Osteocyte (in vitro differentiated cells): ENCODE measurements at regions not wholly inside any gene's neighbourhood (a gene's known extent, or its start where the extent isn't known, plus 50 kb on each side); places are given as distances from the start of the nearest gene placed in this dataset.

Experiments used
- DNase-seq: peaks from one replicate; pipeline ENCODE4 v3.0.0; 2021; ENCODE audit warnings: mixed read lengths; ENCODE audit not compliant: unreplicated experiment; ENCODE audit errors: extremely low spot score
- H3K27ac Mint-ChIP-seq: one replicate; pipeline ENCODE4 v1.8.0; 2021; ENCODE audit warnings: mild to moderate bottlenecking, mixed read lengths; ENCODE audit not compliant: unreplicated experiment
- H3K27me3 Mint-ChIP-seq: one replicate; pipeline ENCODE4 v1.8.0; 2021; ENCODE audit warnings: mixed read lengths; ENCODE audit not compliant: unreplicated experiment
- H3K36me3 Mint-ChIP-seq: one replicate; pipeline ENCODE4 v1.8.0; 2021; ENCODE audit warnings: mixed read lengths; ENCODE audit not compliant: unreplicated experiment
- H3K4me1 Mint-ChIP-seq: one replicate; pipeline ENCODE4 v1.8.0; 2021; ENCODE audit warnings: mixed read lengths; ENCODE audit not compliant: unreplicated experiment
- H3K4me3 Mint-ChIP-seq: one replicate; pipeline ENCODE4 v1.8.0; 2021; ENCODE audit warnings: mild to moderate bottlenecking, moderate library complexity, mixed read lengths; ENCODE audit not compliant: unreplicated experiment
- H3K9me3 Mint-ChIP-seq: one replicate; pipeline ENCODE4 v1.8.0; 2021; ENCODE audit warnings: mixed read lengths; ENCODE audit not compliant: unreplicated experiment
- TF ChIP-seq, protein P1 (sequence below): fragments of 200-600 bp; sonication (generic); IDR thresholded peaks from 2 replicates; pipeline ENCODE4 v1.5.0; 2021; ENCODE audit warnings: antibody characterized with exemption, mild to moderate bottlenecking, moderate library complexity

DNA sequence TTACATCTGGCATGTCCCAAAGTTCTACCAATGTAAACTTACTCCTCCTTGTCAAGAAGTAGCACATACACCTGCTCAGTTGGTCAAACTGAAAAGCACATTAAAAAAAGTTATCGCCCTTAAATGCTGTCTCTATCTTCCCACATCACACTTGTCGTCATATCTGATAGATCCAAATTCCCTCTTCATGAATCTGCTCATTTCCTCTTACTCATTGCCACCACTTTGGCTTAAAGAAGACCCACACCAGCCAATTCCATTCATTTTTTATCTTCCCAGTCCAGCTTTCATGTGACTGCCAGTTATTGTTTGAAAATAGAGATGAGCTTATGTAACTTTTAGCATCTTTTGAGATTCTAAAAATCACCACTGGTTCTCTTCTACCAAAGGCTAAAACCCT is 305.9 kb upstream of the MTNR1B start:
- peaks cover 4% of the 10 kb centered on the region for H3K9me3 Mint-ChIP-seq

DNA sequence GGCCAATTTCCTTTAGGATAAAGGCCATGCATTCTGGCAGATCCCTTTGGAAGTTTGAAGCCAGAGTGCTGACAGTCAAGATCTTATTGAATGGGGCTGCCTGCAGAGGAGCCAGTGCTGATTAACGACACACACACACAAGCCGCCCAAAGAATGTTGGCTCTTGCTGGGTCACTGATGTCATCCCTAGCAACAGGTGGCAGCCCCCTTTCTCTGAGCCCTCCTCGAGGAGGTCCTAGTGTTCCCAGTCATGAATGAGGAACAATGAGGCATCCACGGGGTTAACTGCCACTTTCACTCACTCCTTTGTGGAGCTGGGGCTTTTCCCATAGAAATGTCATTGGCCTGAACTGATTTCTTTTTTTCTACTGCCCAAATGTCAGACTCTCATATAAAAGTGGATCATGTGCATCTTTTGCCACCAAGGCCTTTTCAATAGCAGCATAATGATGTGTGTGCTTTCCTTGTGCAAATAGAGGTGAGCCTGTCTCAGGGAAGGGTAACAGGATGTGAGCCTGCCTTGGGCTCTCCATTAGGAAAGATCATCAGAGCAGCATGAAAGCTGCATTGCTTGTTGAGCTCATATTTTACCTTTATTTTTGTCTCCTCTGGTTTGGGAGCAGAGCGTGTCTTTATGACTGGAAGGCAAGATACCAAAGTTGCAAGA is 301.8 kb upstream of the MTNR1B start:
- TF ChIP-seq, protein P1, sequence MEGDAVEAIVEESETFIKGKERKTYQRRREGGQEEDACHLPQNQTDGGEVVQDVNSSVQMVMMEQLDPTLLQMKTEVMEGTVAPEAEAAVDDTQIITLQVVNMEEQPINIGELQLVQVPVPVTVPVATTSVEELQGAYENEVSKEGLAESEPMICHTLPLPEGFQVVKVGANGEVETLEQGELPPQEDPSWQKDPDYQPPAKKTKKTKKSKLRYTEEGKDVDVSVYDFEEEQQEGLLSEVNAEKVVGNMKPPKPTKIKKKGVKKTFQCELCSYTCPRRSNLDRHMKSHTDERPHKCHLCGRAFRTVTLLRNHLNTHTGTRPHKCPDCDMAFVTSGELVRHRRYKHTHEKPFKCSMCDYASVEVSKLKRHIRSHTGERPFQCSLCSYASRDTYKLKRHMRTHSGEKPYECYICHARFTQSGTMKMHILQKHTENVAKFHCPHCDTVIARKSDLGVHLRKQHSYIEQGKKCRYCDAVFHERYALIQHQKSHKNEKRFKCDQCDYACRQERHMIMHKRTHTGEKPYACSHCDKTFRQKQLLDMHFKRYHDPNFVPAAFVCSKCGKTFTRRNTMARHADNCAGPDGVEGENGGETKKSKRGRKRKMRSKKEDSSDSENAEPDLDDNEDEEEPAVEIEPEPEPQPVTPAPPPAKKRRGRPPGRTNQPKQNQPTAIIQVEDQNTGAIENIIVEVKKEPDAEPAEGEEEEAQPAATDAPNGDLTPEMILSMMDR = no peak
- Mint-ChIP-seq H3K4me1 (peaks cover 12% of the 10 kb centered on the region), H3K4me3 (no peak overlapping the region), H3K27ac (no peak overlapping the region), H3K9me3 (peaks cover 4% of the 10 kb centered on the region), H3K27me3 (no peaks in the 10 kb centered on the region), H3K36me3 (no peaks in the 10 kb centered on the region)
- no peak for DNase-seq

More for the DNA sequence above, 305.9 kb upstream of the MTNR1B start:
- Mint-ChIP-seq H3K27me3 (no peaks in the 10 kb centered on the region), H3K27ac (no peak overlapping the region), H3K4me3 (no peak overlapping the region), H3K4me1 (peaks cover 5% of the 10 kb centered on the region), H3K36me3 (no peaks in the 10 kb centered on the region)
- no peak for DNase-seq
- TF ChIP-seq, protein P1 = no peak

DNA sequence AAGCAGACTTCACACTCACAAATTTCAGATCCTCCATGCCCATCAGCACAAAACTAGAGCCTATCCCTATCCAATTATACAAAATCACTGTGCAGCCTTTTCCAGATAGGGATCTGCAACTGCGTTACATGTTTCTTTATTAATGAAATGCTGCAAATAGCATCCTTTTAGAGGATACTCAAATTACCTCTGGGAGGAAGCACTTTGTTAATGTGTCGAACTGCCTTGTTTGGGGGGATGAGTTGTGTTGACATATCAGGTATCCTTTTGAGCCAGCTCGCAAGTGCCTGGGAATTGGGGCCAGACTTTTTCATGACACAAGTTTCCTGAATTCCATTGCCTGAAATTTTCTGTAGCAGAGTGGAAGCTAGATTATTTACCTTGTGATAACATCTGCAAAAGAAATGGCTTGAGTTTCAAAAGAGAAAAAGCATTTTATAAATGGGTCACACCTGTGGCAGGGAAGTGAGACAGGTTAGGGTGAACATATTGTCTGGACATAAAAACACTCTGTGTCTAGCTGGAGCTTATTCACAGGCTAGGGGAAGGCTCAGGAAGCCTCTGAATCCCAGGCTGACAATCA is 299.1 kb upstream of the MTNR1B start:
- Mint-ChIP-seq H3K4me3 (no peak overlapping the region), H3K4me1 (peaks cover 9% of the 10 kb centered on the region)
- TF ChIP-seq, protein P1 = no peak

DNA sequence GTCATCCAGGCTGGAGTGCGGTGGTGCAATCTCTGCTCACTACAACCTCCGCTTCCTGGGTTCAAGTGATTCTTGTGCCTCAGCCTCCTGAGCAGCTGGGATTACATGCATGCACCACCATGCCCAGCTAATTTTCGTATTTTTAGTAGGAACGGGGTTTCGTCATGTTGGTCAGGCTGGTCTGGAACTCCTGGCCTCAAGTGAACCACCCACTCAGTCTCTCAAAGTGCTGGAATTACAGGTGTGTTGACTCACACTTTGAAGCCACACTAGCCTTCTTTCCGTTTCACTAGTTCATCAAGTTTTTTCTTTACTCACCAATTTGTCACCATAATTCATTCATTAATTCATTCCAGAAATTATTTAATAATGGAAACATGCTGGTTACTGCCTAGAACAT is 298.4 kb upstream of the MTNR1B start:
- no peaks in the 10 kb centered on the region for H3K36me3 Mint-ChIP-seq
- TF ChIP-seq, protein P1 = no peak
- DNase-seq = no peak
- H3K4me3 Mint-ChIP-seq = no peak overlapping the region
- H3K9me3 Mint-ChIP-seq = peaks cover 4% of the 10 kb centered on the region
- peaks cover 9% of the 10 kb centered on the region for H3K4me1 Mint-ChIP-seq
- no peak overlapping the region for H3K27ac Mint-ChIP-seq
- no peaks in the 10 kb centered on the region for H3K27me3 Mint-ChIP-seq

More for the DNA sequence above, 299.1 kb upstream of the MTNR1B start:
- DNase-seq = no peak
- Mint-ChIP-seq H3K9me3 (peaks cover 4% of the 10 kb centered on the region), H3K27me3 (no peaks in the 10 kb centered on the region), H3K36me3 (no peaks in the 10 kb centered on the region), H3K27ac (no peak overlapping the region)

DNA sequence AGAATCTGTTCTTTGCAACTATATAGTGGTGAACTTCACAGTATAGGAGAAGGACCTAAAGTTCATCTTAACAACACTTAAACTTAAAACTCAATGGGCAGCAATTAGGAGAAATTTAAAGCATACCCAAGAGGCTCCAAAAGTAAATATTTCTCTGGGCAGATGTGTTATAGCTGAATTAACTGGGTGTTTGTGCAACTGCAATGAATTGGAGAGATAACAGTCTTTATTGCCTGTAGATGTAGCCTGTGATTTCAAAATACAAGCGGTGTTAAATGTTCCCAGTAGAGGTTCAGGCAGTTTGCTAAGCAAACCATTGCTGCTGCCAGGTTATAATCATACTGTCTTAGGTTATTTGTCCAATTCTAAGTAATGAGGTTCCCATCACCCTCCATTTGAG is 294.1 kb upstream of the MTNR1B start:
- H3K4me3 Mint-ChIP-seq = no peak overlapping the region
- TF ChIP-seq, protein P1 = no peak
- no peak for DNase-seq
- peaks cover 5% of the 10 kb centered on the region for H3K36me3 Mint-ChIP-seq
- H3K4me1 Mint-ChIP-seq = peaks cover 5% of the 10 kb centered on the region
- no peak overlapping the region for H3K27ac Mint-ChIP-seq
- H3K27me3 Mint-ChIP-seq = no peaks in the 10 kb centered on the region
- H3K9me3 Mint-ChIP-seq = peaks cover 11% of the 10 kb centered on the region
